VCaP (cell line): ENCODE measurements at regions not wholly inside any gene's neighbourhood (a gene's known extent, or its start where the extent isn't known, plus 50 kb on each side); places are given as distances from the start of the nearest gene placed in this dataset.

Experiments used
- H3K27ac ChIP-seq: fragments of 450-650 bp; 2 replicates; pipeline ENCODE4 v1.5.1; 2017
- CTCF ChIP-seq: fragments of 450-650 bp; conservative IDR thresholded peaks from 2 replicates; pipeline ENCODE4 v1.5.1; 2017; ENCODE audit warnings: mild to moderate bottlenecking, moderate library complexity

GRCh38 chrX:45822124-45822523 is 621.4 kb upstream of the DIPK2B start:
- no peak for TF ChIP-seq CTCF
- H3K27ac ChIP-seq, result no peak overlapping the region

GRCh38 chrX:45818913-45819312 is 618.2 kb upstream of the DIPK2B start:
- no peak overlapping the region for H3K27ac ChIP-seq
- no peak for TF ChIP-seq CTCF

GRCh38 chrX:45815441-45815840 is 614.8 kb upstream of the DIPK2B start:
- H3K27ac ChIP-seq, result no peak overlapping the region

GRCh38 chrX:45811326-45811725 is 610.6 kb upstream of the DIPK2B start:
- TF ChIP-seq CTCF, result no peak
- H3K27ac ChIP-seq, result no peak overlapping the region

More at GRCh38 chrX:45815441-45815840, 614.8 kb upstream of the DIPK2B start:
- no peak for TF ChIP-seq CTCF

GRCh38 chrX:45807572-45808425 is 607.1 kb upstream of the DIPK2B start:
- no peak for TF ChIP-seq CTCF
- no peak overlapping the region for H3K27ac ChIP-seq

- no peak overlapping the region for H3K27ac ChIP-seq
- no peak for TF ChIP-seq CTCF
Measured at GRCh38 chrX:45806410-45807121, 605.9 kb upstream of the DIPK2B start.

GRCh38 chrX:45804276-45804675 is 603.6 kb upstream of the DIPK2B start:
- no peak overlapping the region for H3K27ac ChIP-seq
- no peak for TF ChIP-seq CTCF
